KMS-11 (cell line): ENCODE measurements at regions not wholly inside any gene's neighbourhood (a gene's known extent, or its start where the extent isn't known, plus 50 kb on each side); places are given as distances from the start of the nearest gene placed in this dataset.

Experiments
- H2AFZ ChIP-seq: fragments of 200-600 bp; sonication (generic); 2 replicates; pipeline ENCODE4 v1.6.1; 2016; ENCODE audit warnings: antibody characterized with exemption, mixed run types, low read depth
- H3K27ac ChIP-seq: fragments of 200-600 bp; sonication (generic); 2 replicates; pipeline ENCODE4 v1.6.1; 2016; ENCODE audit warnings: mild to moderate bottlenecking, mixed run types
- H3K27me3 ChIP-seq: fragments of 200-600 bp; sonication (generic); 2 replicates; pipeline ENCODE4 v1.6.1; 2017; ENCODE audit warnings: mild to moderate bottlenecking, low read depth, mixed run types, moderate library complexity; ENCODE audit not compliant: insufficient read depth
- H3K36me3 ChIP-seq: fragments of 200-600 bp; sonication (generic); 2 replicates; pipeline ENCODE4 v1.6.1; 2017; ENCODE audit warnings: mild to moderate bottlenecking, mixed run types; ENCODE audit not compliant: insufficient read depth
- H3K4me1 ChIP-seq: fragments of 200-600 bp; sonication (generic); 2 replicates; pipeline ENCODE4 v1.6.1; 2016; ENCODE audit warnings: mild to moderate bottlenecking, low read depth, mixed run types; ENCODE audit not compliant: poor library complexity, severe bottlenecking
- H3K4me2 ChIP-seq: fragments of 200-600 bp; sonication (generic); 2 replicates; pipeline ENCODE4 v1.7.0; 2016; ENCODE audit warnings: mild to moderate bottlenecking, mixed run types
- H3K4me3 ChIP-seq: fragments of 200-600 bp; sonication (generic); IDR thresholded peaks from 2 replicates; pipeline ENCODE4 v1.6.1; 2017; ENCODE audit warnings: low read depth, low read length, mixed read lengths; ENCODE audit not compliant: insufficient read depth
- H3K79me2 ChIP-seq: fragments of 200-600 bp; sonication (generic); 2 replicates; pipeline ENCODE4 v1.6.1; 2016; ENCODE audit warnings: low read depth, mixed run types; ENCODE audit not compliant: insufficient read depth
- H3K9ac ChIP-seq: fragments of 200-600 bp; sonication (generic); 2 replicates; pipeline ENCODE4 v1.6.1; 2016; ENCODE audit warnings: mild to moderate bottlenecking, mixed run types
- H4K20me1 ChIP-seq: fragments of 200-600 bp; sonication (generic); 2 replicates; pipeline ENCODE4 v1.6.1; 2016; ENCODE audit warnings: mild to moderate bottlenecking, mixed run types; ENCODE audit not compliant: insufficient read depth
- CTCF ChIP-seq: fragments of 200-600 bp; sonication (generic); conservative IDR thresholded peaks from 2 replicates; pipeline ENCODE4 v1.6.1; 2017; ENCODE audit warnings: low read depth, mild to moderate bottlenecking, antibody characterized with exemption, low read length, moderate library complexity, mixed read lengths

GRCh38 chr3:66586853-66587252 lies 86.0 kb upstream of the LRIG1 start:
- H3K9ac ChIP-seq, result no peak overlapping the region
- no peak for TF ChIP-seq CTCF
- H3K4me3 ChIP-seq, result no peak overlapping the region
- no peaks in the 10 kb centered on the region for H4K20me1 ChIP-seq
- H3K4me1 ChIP-seq, result no peaks in the 10 kb centered on the region
- no peaks in the 10 kb centered on the region for H3K27me3 ChIP-seq
- no peak overlapping the region for H3K4me2 ChIP-seq
- no peaks in the 10 kb centered on the region for H3K79me2 ChIP-seq
- no peak overlapping the region for H2AFZ ChIP-seq
- no peaks in the 10 kb centered on the region for H3K36me3 ChIP-seq
- no peak overlapping the region for H3K27ac ChIP-seq

GRCh38 chr3:66588340-66588847 lies 87.6 kb upstream of the LRIG1 start:
- H3K4me2 ChIP-seq, result no peak overlapping the region
- no peaks in the 10 kb centered on the region for H3K27me3 ChIP-seq
- H2AFZ ChIP-seq, result no peak overlapping the region
- no peak overlapping the region for H3K4me3 ChIP-seq
- no peaks in the 10 kb centered on the region for H4K20me1 ChIP-seq
- H3K79me2 ChIP-seq, result no peaks in the 10 kb centered on the region
- H3K4me1 ChIP-seq, result no peaks in the 10 kb centered on the region
- no peak overlapping the region for H3K27ac ChIP-seq
- TF ChIP-seq CTCF, result no peak
- H3K9ac ChIP-seq, result no peak overlapping the region
- no peaks in the 10 kb centered on the region for H3K36me3 ChIP-seq

- no peak overlapping the region for H3K4me2 ChIP-seq
- no peaks in the 10 kb centered on the region for H3K79me2 ChIP-seq
- H3K27ac ChIP-seq, result no peak overlapping the region
- H3K4me1 ChIP-seq, result no peaks in the 10 kb centered on the region
- H3K36me3 ChIP-seq, result no peaks in the 10 kb centered on the region
- no peaks in the 10 kb centered on the region for H4K20me1 ChIP-seq
- no peak overlapping the region for H3K9ac ChIP-seq
- TF ChIP-seq CTCF, result no peak
- H3K27me3 ChIP-seq, result no peaks in the 10 kb centered on the region
- H3K4me3 ChIP-seq, result no peak overlapping the region
- no peak overlapping the region for H2AFZ ChIP-seq
Observed at GRCh38 chr3:66592016-66592761, 91.4 kb upstream of the LRIG1 start.

- Histone ChIP-seq H3K9ac (no peak overlapping the region), H3K4me2 (no peak overlapping the region), H3K36me3 (no peaks in the 10 kb centered on the region), H2AFZ (no peak overlapping the region), H3K79me2 (no peaks in the 10 kb centered on the region), H3K27ac (no peak overlapping the region), H3K4me3 (no peak overlapping the region), H4K20me1 (no peaks in the 10 kb centered on the region), H3K27me3 (no peaks in the 10 kb centered on the region), H3K4me1 (no peaks in the 10 kb centered on the region)
- no peak for TF ChIP-seq CTCF
Observed at GRCh38 chr3:66592927-66593625, 92.3 kb upstream of the LRIG1 start.
